GM12878 (cell line): ENCODE measurements at regions not wholly inside any gene's neighbourhood (a gene's known extent, or its start where the extent isn't known, plus 50 kb on each side); places are given as distances from the start of the nearest gene placed in this dataset.

ENCODE experiments used
- ATAC-seq: fragments of 200-7000 bp; cut with Tn5 transposase; 3 replicates; pipeline ENCODE4 v1.9.1; 2020; ENCODE audit warnings: mild to moderate bottlenecking, moderate library complexity
- BruUV-seq: library from RNA; stranded (reverse); fragments of 400-500 nt; replicated peaks from 2 replicates; lab custom pipeline; 2021; lab: Mats Ljungman, UMichigan
- CTCF ChIA-PET: fragments of 300-600 bp; sonication (Branson Sonifier 250); formaldehyde crosslinking; extraction: SDS; loops from one replicate; lab custom pipeline; 2021; ENCODE audit warnings: inconsistent platforms; lab: Yijun Ruan, JAX
- POLR2A ChIA-PET: fragments of 350-600 bp; formaldehyde crosslinking; extraction: SDS; loops from one replicate; lab custom pipeline; 2021; ENCODE audit warnings: inconsistent platforms; lab: Charles Lee
- RAD21 ChIA-PET: fragments of 300-600 bp; sonication (Branson Sonifier 250); formaldehyde crosslinking; loops from one replicate; lab custom pipeline; 2023; ENCODE audit warnings: antibody characterized with exemption; ENCODE audit not compliant: unreplicated experiment; lab: Charles Lee
- SMC1A ChIA-PET: fragments of 300-600 bp; sonication (Branson Sonifier 250); formaldehyde crosslinking; loops from one replicate; lab custom pipeline; 2023; ENCODE audit not compliant: unreplicated experiment, uncharacterized antibody; lab: Charles Lee
- DNase-seq: peaks from one replicate; pipeline ENCODE4 v3.0.0-alpha.2; 2011; ENCODE audit warnings: low read depth, low spot score
- FAIRE-seq: peaks from 3 replicates; lab custom pipeline; 2011; peaks lifted over from hg19 to GRCh38; lab: Jason Lieb, UNC
- H2AFZ ChIP-seq: 2 replicates; pipeline ENCODE4 v1.6.0; 2011; ENCODE audit warnings: low read depth, low read length, control low read depth; ENCODE audit not compliant: control insufficient read depth
- H3K27ac ChIP-seq: 2 replicates; pipeline ENCODE4 v1.5.1; 2011; ENCODE audit warnings: control low read depth; ENCODE audit not compliant: control insufficient read depth, insufficient read depth
- H3K27me3 ChIP-seq, 2 experiments: replicated peaks in 1 of 2; 2 replicates each; pipeline versions ENCODE4 v1.6.0 to v1.6.1; 2011; ENCODE audit warnings: low read length in 1 of 2; ENCODE audit not compliant: control insufficient read depth in 2 of 2, insufficient read depth in 2 of 2
- H3K36me3 ChIP-seq, 2 experiments: 2 replicates each; pipeline ENCODE4 v1.5.1; 2011; ENCODE audit warnings: low read length in 1 of 2; ENCODE audit not compliant: control insufficient read depth in 2 of 2, insufficient read depth in 2 of 2
- H3K4me1 ChIP-seq: 2 replicates; pipeline ENCODE4 v1.6.1; 2011; ENCODE audit warnings: mild to moderate bottlenecking, low read length, moderate library complexity, mixed read lengths; ENCODE audit not compliant: control insufficient read depth, insufficient read depth
- H3K4me2 ChIP-seq: 2 replicates; pipeline ENCODE4 v1.6.0; 2011; ENCODE audit warnings: control low read depth; ENCODE audit not compliant: control insufficient read depth, insufficient read depth
- H3K4me3 ChIP-seq: fragments of 200-600 bp; sonication (generic); 2 replicates; pipeline ENCODE4 v1.5.1; 2016
- H3K79me2 ChIP-seq: 2 replicates; pipeline ENCODE4 v1.6.0; 2011; ENCODE audit warnings: low read length; ENCODE audit not compliant: control insufficient read depth, insufficient read depth
- H3K9ac ChIP-seq: 2 replicates; pipeline ENCODE4 v1.8.0; 2011; ENCODE audit warnings: low read length, control low read depth, mixed read lengths; ENCODE audit not compliant: control insufficient read depth, insufficient read depth
- H3K9me3 ChIP-seq: replicated peaks from 3 replicates; pipeline ENCODE4 v1.5.1; 2011; ENCODE audit warnings: mild to moderate bottlenecking, low read length; ENCODE audit not compliant: control insufficient read depth, insufficient read depth
- H4K20me1 ChIP-seq: 2 replicates; pipeline ENCODE4 v1.6.0; 2011; ENCODE audit not compliant: control insufficient read depth, insufficient read depth
- BCL11A ChIP-seq: IDR thresholded peaks from 2 replicates; pipeline ENCODE4 v1.6.1; 2011; ENCODE audit warnings: low read depth, low read length
- BCL3 ChIP-seq: IDR thresholded peaks from 2 replicates; pipeline ENCODE4 v1.6.1; 2011; ENCODE audit warnings: borderline replicate concordance, low read depth, mild to moderate bottlenecking, moderate library complexity, low read length; ENCODE audit not compliant: insufficient read depth, poor library complexity, severe bottlenecking
- CREB1 ChIP-seq: IDR thresholded peaks from 2 replicates; pipeline ENCODE4 v1.6.1; 2012; ENCODE audit warnings: low read depth, mild to moderate bottlenecking, inconsistent platforms
- JUND ChIP-seq: IDR thresholded peaks from 2 replicates; pipeline ENCODE4 v1.6.1; 2012; ENCODE audit warnings: low read depth, mild to moderate bottlenecking, low read length, improper control_type of control experiment, moderate library complexity
- MYC ChIP-seq: IDR thresholded peaks from 2 replicates; pipeline ENCODE4 v1.6.1; 2011; ENCODE audit warnings: mild to moderate bottlenecking, low read length, moderate library complexity, inconsistent platforms; ENCODE audit not compliant: insufficient read depth, insufficient replicate concordance, insufficient read length, severe bottlenecking
- NR2C2 ChIP-seq: IDR thresholded peaks from 2 replicates; pipeline ENCODE4 v1.6.1; 2011; ENCODE audit warnings: borderline replicate concordance, low read depth; ENCODE audit not compliant: control insufficient read depth, insufficient read length
- POLR2AphosphoS5 ChIP-seq: IDR thresholded peaks from 2 replicates; pipeline ENCODE4 v1.6.1; 2011; ENCODE audit warnings: mild to moderate bottlenecking, low read length, inconsistent platforms
- RAD51 ChIP-seq: fragments of 450-650 bp; IDR thresholded peaks from 2 replicates; pipeline ENCODE4 v1.6.1; 2016; ENCODE audit warnings: moderate library complexity, mild to moderate bottlenecking, inconsistent platforms
- RB1 ChIP-seq: fragments of 450-650 bp; formaldehyde crosslinking; IDR thresholded peaks from 2 replicates; pipeline ENCODE4 v1.6.1; 2017; ENCODE audit warnings: mild to moderate bottlenecking, borderline replicate concordance
- RCOR1 ChIP-seq: conservative IDR thresholded peaks from 2 replicates; pipeline ENCODE4 v1.6.1; 2012; ENCODE audit warnings: low read depth, low read length, improper control_type of control experiment
- SMAD1 ChIP-seq: fragments of 450-650 bp; IDR thresholded peaks from 2 replicates; pipeline ENCODE4 v1.6.1; 2018; ENCODE audit warnings: mild to moderate bottlenecking, low read depth; ENCODE audit not compliant: partially characterized antibody
- SRF ChIP-seq, 2 experiments: IDR thresholded peaks; 2 replicates each; pipeline ENCODE4 v1.6.1; 2011; ENCODE audit warnings: low read depth in 2 of 2, low read length in 2 of 2, mild to moderate bottlenecking in 1 of 2, moderate library complexity in 1 of 2
- WGBS: methylation state at CpG from one replicate; pipeline ENCODE4 v1.1.6; 2016; ENCODE audit warnings: low lambda C conversion rate; ENCODE audit not compliant: insufficient replicate concordance, insufficient coverage; ENCODE audit errors: missing lambda C conversion rate; 5-methylcytosine and 5-hydroxymethylcytosine counted together
- in situ Hi-C: fragments of 300-500 bp; cut with MboI; formaldehyde crosslinking; loops from 9 replicates; pipeline ENCODE4 v1.14.3; 2018; ENCODE audit warnings: mixed read lengths
- intact Hi-C: fragments of 100-400 bp; cut with micrococcal nuclease; formaldehyde crosslinking; loops from one replicate; pipeline ENCODE4 v1.14.2; 2022; ENCODE audit not compliant: unreplicated experiment
- TF ChIP-seq, protein P1 (sequence below): fragments of 450-650 bp; formaldehyde crosslinking; IDR thresholded peaks from 2 replicates; pipeline ENCODE4 v1.5.0; 2022; ENCODE audit warnings: mild to moderate bottlenecking, missing genetic modification characterization

DNA sequence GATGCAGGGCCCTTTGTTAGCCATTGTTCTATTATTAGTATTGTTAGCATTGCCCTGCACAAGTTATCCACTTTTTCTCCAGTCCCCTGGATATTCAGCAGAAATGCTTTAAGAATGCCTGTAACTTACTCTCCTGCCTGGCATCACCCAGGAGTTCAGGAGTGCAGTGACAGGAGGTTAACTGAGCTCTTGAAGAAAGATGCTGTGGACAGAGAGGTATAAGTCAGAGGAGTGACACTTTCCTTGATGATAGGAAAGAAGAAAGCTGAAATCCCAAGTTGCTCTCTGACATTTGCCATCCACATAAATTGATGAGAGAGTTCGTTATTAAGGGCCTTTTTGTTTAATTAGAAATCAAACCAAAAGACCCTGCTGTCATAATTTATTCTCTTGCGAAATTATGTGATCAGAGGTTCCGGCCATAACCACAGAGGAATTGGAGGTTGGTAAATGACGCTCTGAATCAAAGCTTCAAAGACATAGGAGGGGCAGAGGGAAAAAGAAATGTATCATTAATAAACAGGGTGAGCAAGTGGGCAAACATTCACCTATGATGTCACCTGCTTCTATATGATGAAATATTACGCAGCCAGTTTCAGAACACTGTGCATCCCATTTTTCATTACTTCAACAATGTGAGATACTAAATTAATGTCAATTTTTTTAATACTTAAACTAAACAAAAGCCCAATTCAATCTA is 230.2 kb upstream of the JADE1 start:
- BruUV-seq, result no TSS peak
- no peak overlapping the region for H3K27ac ChIP-seq
- no peaks in the 10 kb centered on the region for H3K27me3 ChIP-seq
- no peak for FAIRE-seq
- in situ Hi-C loops (loop anchor here (5.0 kb wide), 1 partner anchor 223 kb away; no protein-coding TSS in a partner anchor), intact Hi-C loops (no loop called here)
- no peak for TF ChIP-seq RCOR1
- TF ChIP-seq SRF (IDR thresholded peaks at IDR 0.05; ENCODE audit: low read depth in 2 of 2, low read length in 2 of 2), result no peak
- no peak for TF ChIP-seq MYC
- TF ChIP-seq BCL3, result no peak
- TF ChIP-seq, protein P1, sequence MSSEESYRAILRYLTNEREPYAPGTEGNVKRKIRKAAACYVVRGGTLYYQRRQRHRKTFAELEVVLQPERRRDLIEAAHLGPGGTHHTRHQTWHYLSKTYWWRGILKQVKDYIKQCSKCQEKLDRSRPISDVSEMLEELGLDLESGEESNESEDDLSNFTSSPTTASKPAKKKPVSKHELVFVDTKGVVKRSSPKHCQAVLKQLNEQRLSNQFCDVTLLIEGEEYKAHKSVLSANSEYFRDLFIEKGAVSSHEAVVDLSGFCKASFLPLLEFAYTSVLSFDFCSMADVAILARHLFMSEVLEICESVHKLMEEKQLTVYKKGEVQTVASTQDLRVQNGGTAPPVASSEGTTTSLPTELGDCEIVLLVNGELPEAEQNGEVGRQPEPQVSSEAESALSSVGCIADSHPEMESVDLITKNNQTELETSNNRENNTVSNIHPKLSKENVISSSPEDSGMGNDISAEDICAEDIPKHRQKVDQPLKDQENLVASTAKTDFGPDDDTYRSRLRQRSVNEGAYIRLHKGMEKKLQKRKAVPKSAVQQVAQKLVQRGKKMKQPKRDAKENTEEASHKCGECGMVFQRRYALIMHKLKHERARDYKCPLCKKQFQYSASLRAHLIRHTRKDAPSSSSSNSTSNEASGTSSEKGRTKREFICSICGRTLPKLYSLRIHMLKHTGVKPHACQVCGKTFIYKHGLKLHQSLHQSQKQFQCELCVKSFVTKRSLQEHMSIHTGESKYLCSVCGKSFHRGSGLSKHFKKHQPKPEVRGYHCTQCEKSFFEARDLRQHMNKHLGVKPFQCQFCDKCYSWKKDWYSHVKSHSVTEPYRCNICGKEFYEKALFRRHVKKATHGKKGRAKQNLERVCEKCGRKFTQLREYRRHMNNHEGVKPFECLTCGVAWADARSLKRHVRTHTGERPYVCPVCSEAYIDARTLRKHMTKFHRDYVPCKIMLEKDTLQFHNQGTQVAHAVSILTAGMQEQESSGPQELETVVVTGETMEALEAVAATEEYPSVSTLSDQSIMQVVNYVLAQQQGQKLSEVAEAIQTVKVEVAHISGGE (CRISPR knock-in tag), result no peak
- no peak for TF ChIP-seq NR2C2
- no peak for TF ChIP-seq JUND
- TF ChIP-seq POLR2AphosphoS5, result no peak
- no peak for TF ChIP-seq RAD51
- no peak for TF ChIP-seq SMAD1
- no peak for TF ChIP-seq RB1
- no peak for TF ChIP-seq CREB1
- TF ChIP-seq BCL11A, result no peak
- no peak for DNase-seq
- CTCF ChIA-PET, result interaction anchor here (0.9 to 8.0 kb wide), 3 partner anchors 96 to 154 kb away, joined by 3 to 87 read pairs (median 9); no protein-coding TSS in a partner anchor
- no peaks in the 10 kb centered on the region for H3K9me3 ChIP-seq
- no peaks in the 10 kb centered on the region for H4K20me1 ChIP-seq
- H3K36me3 ChIP-seq, result no peaks in the 10 kb centered on the region
- H3K79me2 ChIP-seq, result no peaks in the 10 kb centered on the region
- RAD21 ChIA-PET, result no interaction called here
- H3K4me1 ChIP-seq, result no peaks in the 10 kb centered on the region
- POLR2A ChIA-PET, result interaction anchor here (1.3 kb wide), 1 partner anchor 123 kb away, joined by 3 read pairs; no protein-coding TSS in a partner anchor
- H3K4me2 ChIP-seq, result no peak overlapping the region
- no peak overlapping the region for H2AFZ ChIP-seq
- 42% methylated on average over 5 of the region's 5 CpGs for WGBS
- ATAC-seq, result no peak
- SMC1A ChIA-PET, result interaction anchor here (0.7 to 7.0 kb wide), 6 partner anchors 18 to 127 kb away, joined by 3 to 68 read pairs (median 4); no protein-coding TSS in a partner anchor
- H3K9ac ChIP-seq, result no peak overlapping the region
- no peak overlapping the region for H3K4me3 ChIP-seq
